GM23248 (cell line): ENCODE measurements at regions not wholly inside any gene's neighbourhood (a gene's known extent, or its start where the extent isn't known, plus 50 kb on each side); places are given as distances from the start of the nearest gene placed in this dataset.

Experiments
- DNase-seq: peaks from one replicate; pipeline ENCODE4 v3.0.0-alpha.2; 2015
- H2AFZ ChIP-seq: fragments of 200-600 bp; sonication (generic); 2 replicates; pipeline ENCODE4 v1.6.1; 2016; ENCODE audit warnings: antibody characterized with exemption
- H3F3A ChIP-seq: fragments of 200-600 bp; sonication (generic); 2 replicates; pipeline ENCODE4 v1.6.1; 2016; ENCODE audit warnings: mild to moderate bottlenecking, antibody characterized with exemption, mixed run types; ENCODE audit not compliant: insufficient read depth
- H3K27ac ChIP-seq: fragments of 200-600 bp; sonication (generic); 2 replicates; pipeline ENCODE4 v1.5.1; 2016; ENCODE audit warnings: mild to moderate bottlenecking
- H3K27me3 ChIP-seq: fragments of 200-600 bp; sonication (generic); replicated peaks from 2 replicates; pipeline ENCODE4 v1.6.1; 2016; ENCODE audit warnings: mild to moderate bottlenecking; ENCODE audit not compliant: insufficient read depth
- H3K36me3 ChIP-seq: fragments of 200-600 bp; sonication (generic); 2 replicates; pipeline ENCODE4 v1.6.1; 2016; ENCODE audit warnings: low read depth, mild to moderate bottlenecking
- H3K4me1 ChIP-seq: fragments of 200-600 bp; sonication (generic); 2 replicates; pipeline ENCODE4 v1.6.1; 2016; ENCODE audit warnings: mild to moderate bottlenecking; ENCODE audit not compliant: insufficient read depth
- H3K4me2 ChIP-seq: fragments of 200-600 bp; sonication (generic); one replicate; pipeline ENCODE4 v1.6.1; 2016; ENCODE audit warnings: mild to moderate bottlenecking; ENCODE audit not compliant: unreplicated experiment
- H3K4me3 ChIP-seq: fragments of 200-600 bp; sonication (generic); 2 replicates; pipeline ENCODE4 v1.5.1; 2016; ENCODE audit warnings: mild to moderate bottlenecking
- H3K79me2 ChIP-seq: fragments of 200-600 bp; sonication (generic); 2 replicates; pipeline ENCODE4 v1.6.1; 2016; ENCODE audit warnings: mild to moderate bottlenecking; ENCODE audit not compliant: insufficient read depth
- H3K9ac ChIP-seq: fragments of 200-600 bp; sonication (generic); 2 replicates; pipeline ENCODE4 v1.6.1; 2016; ENCODE audit warnings: mild to moderate bottlenecking
- H3K9me2 ChIP-seq: fragments of 200-600 bp; sonication (generic); 2 replicates; pipeline ENCODE4 v1.6.1; 2016; ENCODE audit warnings: mixed run types, mild to moderate bottlenecking, moderate library complexity; ENCODE audit not compliant: insufficient read depth
- H3K9me3 ChIP-seq: fragments of 200-600 bp; sonication (generic); one replicate; pipeline ENCODE4 v1.6.1; 2017; ENCODE audit warnings: low read depth
- H4K20me1 ChIP-seq: fragments of 200-600 bp; sonication (generic); 2 replicates; pipeline ENCODE4 v1.6.0; 2016; ENCODE audit not compliant: insufficient read depth
- EZH2 ChIP-seq: fragments of 200-600 bp; sonication (generic); IDR thresholded peaks from 2 replicates; pipeline ENCODE4 v1.6.1; 2018; ENCODE audit warnings: antibody characterized with exemption, mild to moderate bottlenecking; ENCODE audit not compliant: insufficient read depth, poor library complexity, severe bottlenecking
- EZH2phosphoT487 ChIP-seq: fragments of 200-600 bp; sonication (generic); IDR thresholded peaks from 2 replicates; pipeline ENCODE4 v1.6.1; 2018; ENCODE audit warnings: antibody characterized with exemption, moderate library complexity, mild to moderate bottlenecking, low read depth; ENCODE audit not compliant: insufficient read depth
- WGBS, 2 experiments: methylation state at CpG; one replicate each; pipeline ENCODE4 v1.1.6; 2015 to 2017; ENCODE audit warnings: low lambda C conversion rate in 2 of 2, low coverage in 1 of 2; ENCODE audit errors: missing lambda C conversion rate in 2 of 2; 5-methylcytosine and 5-hydroxymethylcytosine counted together
- in situ Hi-C: fragments of 300-500 bp; cut with MboI; formaldehyde crosslinking; loops from 2 replicates; pipeline ENCODE4 v1.15.0; 2020

DNA sequence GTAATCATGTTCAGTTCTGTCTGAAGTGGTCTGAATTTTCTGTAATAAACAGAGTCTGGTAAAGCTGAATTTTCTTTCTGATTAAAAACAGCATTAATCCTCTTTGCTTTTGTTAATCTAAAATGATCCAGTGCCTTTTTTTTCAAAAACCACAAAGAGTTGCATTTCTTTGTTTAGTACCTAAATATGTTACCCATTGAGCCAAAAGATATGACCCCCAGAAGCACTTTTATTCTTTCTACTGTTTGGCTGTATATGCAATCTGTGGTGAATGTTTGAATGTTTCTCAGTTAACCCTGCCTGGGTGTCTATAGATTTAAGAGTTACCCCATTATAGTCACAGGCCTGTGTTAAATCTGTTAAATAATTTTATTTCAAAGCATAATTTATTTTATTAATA, 394.8 kb downstream of the PTPRC start:
- Histone ChIP-seq H3K27ac (no peak overlapping the region), H4K20me1 (no peaks in the 10 kb centered on the region), H3K79me2 (no peaks in the 10 kb centered on the region), H3K27me3 (no peaks in the 10 kb centered on the region), H3K9me2 (no peaks in the 10 kb centered on the region), H3K36me3 (no peaks in the 10 kb centered on the region), H3F3A (no peaks in the 10 kb centered on the region), H3K4me2 (no peak overlapping the region), H2AFZ (no peak overlapping the region), H3K4me1 (no peaks in the 10 kb centered on the region), H3K9me3 (no peaks in the 10 kb centered on the region), H3K9ac (no peak overlapping the region), H3K4me3 (no peak overlapping the region)
- in situ Hi-C loops: no loop called here
- no peak for TF ChIP-seq EZH2
- no peak for TF ChIP-seq EZH2phosphoT487
- no peak for DNase-seq

DNA sequence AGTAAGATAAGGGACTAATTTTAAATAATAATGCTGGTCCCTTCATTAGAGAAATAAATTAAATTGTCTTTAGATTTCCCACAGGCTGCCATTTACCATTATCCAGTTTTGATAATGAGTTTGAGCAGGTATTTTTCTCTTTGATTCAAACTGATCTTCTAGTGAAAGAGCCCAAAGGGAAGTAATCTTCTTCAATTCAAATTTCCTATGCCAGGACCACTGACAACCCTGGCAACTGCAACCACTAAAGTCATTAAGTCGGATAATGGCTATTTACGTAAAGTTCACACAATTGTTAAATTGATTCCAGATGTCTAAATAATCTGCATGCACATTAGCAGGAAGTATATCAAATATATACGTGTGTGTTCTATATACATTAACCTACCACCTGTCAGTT, 399.3 kb downstream of the PTPRC start:
- Histone ChIP-seq H3K27ac (no peak overlapping the region), H2AFZ (no peak overlapping the region), H4K20me1 (no peaks in the 10 kb centered on the region), H3K4me1 (no peaks in the 10 kb centered on the region), H3K4me2 (no peak overlapping the region), H3F3A (no peaks in the 10 kb centered on the region), H3K9me2 (no peaks in the 10 kb centered on the region), H3K36me3 (no peaks in the 10 kb centered on the region), H3K27me3 (no peaks in the 10 kb centered on the region), H3K79me2 (no peaks in the 10 kb centered on the region), H3K4me3 (no peak overlapping the region), H3K9me3 (no peaks in the 10 kb centered on the region), H3K9ac (no peak overlapping the region)
- no peak for TF ChIP-seq EZH2phosphoT487
- no peak for TF ChIP-seq EZH2
- no peak for DNase-seq
- in situ Hi-C loops: no loop called here
- 5 to 9% methylated on average over 3 of the region's 3 CpGs for WGBS, 2 experiments

DNA sequence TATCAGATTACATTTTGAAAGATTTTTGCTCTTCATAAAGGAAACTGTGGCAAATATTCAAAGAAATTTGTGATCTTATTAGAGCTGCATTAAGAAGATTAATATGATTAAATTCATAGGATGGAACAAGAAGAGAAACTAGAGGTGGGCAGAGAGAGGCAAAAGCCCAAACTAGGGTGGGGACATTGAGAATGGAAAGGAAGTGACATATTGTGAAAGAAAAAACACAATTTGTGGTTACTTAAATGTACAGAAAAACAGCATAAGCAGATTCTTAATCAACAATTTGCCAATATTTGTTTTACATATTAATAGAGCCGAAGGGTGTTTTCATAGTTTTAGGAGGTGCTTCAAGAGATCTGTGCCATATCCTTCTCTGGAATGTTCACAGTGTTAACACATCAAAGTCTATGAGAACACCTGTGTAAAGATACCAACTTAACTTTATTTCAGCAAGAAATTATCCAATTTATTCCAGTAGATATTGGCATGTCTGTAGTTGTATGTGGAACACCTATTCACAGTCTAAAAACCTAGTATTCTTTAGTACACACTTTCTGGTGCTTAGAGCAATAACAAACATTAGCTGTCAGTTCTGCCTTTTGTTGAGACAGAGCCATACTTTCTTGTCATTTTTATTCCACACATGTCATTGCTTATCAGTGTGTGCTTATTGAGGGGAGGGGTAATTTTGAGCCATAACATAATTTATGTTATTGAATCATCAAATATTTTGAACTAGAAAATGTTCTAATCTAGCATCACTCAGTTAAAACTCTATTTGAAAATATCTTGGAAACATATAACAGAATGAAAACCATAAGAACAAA, 401.5 kb downstream of the PTPRC start:
- WGBS, 2 experiments: 22 to 24% methylated on average over 1 of the region's 1 CpG
- TF ChIP-seq EZH2phosphoT487 (no peak), EZH2 (no peak)
- Histone ChIP-seq H3K4me3 (no peak overlapping the region), H3K79me2 (no peaks in the 10 kb centered on the region), H3K9ac (no peak overlapping the region), H4K20me1 (no peaks in the 10 kb centered on the region), H3K4me2 (no peak overlapping the region), H3K9me2 (no peaks in the 10 kb centered on the region), H3K9me3 (no peaks in the 10 kb centered on the region), H2AFZ (no peak overlapping the region), H3F3A (no peaks in the 10 kb centered on the region), H3K27me3 (no peaks in the 10 kb centered on the region), H3K36me3 (no peaks in the 10 kb centered on the region), H3K4me1 (no peaks in the 10 kb centered on the region), H3K27ac (no peak overlapping the region)
- in situ Hi-C loops: no loop called here
- DNase-seq: no peak

DNA sequence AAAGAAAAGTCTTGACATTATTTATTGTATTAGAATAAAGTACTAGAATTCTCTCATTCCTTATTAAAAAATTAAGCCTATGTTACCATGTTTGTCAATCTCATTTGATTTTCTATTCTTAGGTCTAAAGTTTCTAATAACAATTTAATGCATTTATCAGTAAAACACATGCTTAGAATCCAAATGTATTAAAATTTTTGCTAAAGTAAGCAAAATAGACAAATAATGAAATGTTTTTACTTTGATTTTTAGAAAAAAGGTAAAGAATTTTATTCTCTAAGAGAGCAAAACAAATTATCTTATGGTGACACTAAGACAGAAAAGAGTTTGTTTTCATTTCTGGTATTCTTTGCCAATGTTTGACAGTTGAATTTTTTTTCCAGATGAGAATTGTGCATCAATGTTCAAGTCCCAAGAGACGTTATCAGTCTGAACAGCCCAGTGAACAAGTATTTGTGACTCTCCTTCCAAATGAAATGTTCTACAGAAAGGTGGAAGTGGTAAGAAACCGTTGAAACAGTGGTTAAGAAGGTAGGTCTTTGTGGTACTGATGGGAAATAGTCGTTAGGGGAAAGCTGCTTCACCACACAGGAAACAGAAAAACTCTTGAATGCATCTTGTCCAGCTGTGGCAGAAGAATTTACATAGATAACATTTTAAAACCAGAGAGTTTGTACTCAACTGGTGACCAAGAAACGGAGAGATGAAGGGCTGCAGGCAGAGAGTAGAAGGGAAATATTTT, 402.5 kb downstream of the PTPRC start:
- no peak for TF ChIP-seq EZH2phosphoT487
- no peak for TF ChIP-seq EZH2
- no peaks in the 10 kb centered on the region for H3K4me1 ChIP-seq
- no peaks in the 10 kb centered on the region for H4K20me1 ChIP-seq
- H3F3A ChIP-seq: no peaks in the 10 kb centered on the region
- H3K9me2 ChIP-seq: no peaks in the 10 kb centered on the region
- H3K36me3 ChIP-seq: no peaks in the 10 kb centered on the region
- no peak overlapping the region for H3K9ac ChIP-seq
- in situ Hi-C loops: no loop called here
- 4% methylated on average over 4 of the region's 4 CpGs for WGBS, 2 experiments
- H3K9me3 ChIP-seq: no peaks in the 10 kb centered on the region
- H3K27me3 ChIP-seq: no peaks in the 10 kb centered on the region
- no peak for DNase-seq
- no peak overlapping the region for H3K27ac ChIP-seq
- H3K79me2 ChIP-seq: no peaks in the 10 kb centered on the region
- H2AFZ ChIP-seq: no peak overlapping the region
- H3K4me3 ChIP-seq: no peak overlapping the region
- H3K4me2 ChIP-seq: no peak overlapping the region
